Osteocyte (in vitro differentiated cells): ENCODE measurements at regions not wholly inside any gene's neighbourhood (a gene's known extent, or its start where the extent isn't known, plus 50 kb on each side); places are given as distances from the start of the nearest gene placed in this dataset.

Source experiments
- DNase-seq: peaks from one replicate; pipeline ENCODE4 v3.0.0; 2021; ENCODE audit warnings: mixed read lengths; ENCODE audit not compliant: unreplicated experiment; ENCODE audit errors: extremely low spot score
- H3K27ac Mint-ChIP-seq: one replicate; pipeline ENCODE4 v1.8.0; 2021; ENCODE audit warnings: mild to moderate bottlenecking, mixed read lengths; ENCODE audit not compliant: unreplicated experiment
- H3K27me3 Mint-ChIP-seq: one replicate; pipeline ENCODE4 v1.8.0; 2021; ENCODE audit warnings: mixed read lengths; ENCODE audit not compliant: unreplicated experiment
- H3K36me3 Mint-ChIP-seq: one replicate; pipeline ENCODE4 v1.8.0; 2021; ENCODE audit warnings: mixed read lengths; ENCODE audit not compliant: unreplicated experiment
- H3K4me1 Mint-ChIP-seq: one replicate; pipeline ENCODE4 v1.8.0; 2021; ENCODE audit warnings: mixed read lengths; ENCODE audit not compliant: unreplicated experiment
- H3K4me3 Mint-ChIP-seq: one replicate; pipeline ENCODE4 v1.8.0; 2021; ENCODE audit warnings: mild to moderate bottlenecking, moderate library complexity, mixed read lengths; ENCODE audit not compliant: unreplicated experiment
- H3K9me3 Mint-ChIP-seq: one replicate; pipeline ENCODE4 v1.8.0; 2021; ENCODE audit warnings: mixed read lengths; ENCODE audit not compliant: unreplicated experiment
- TF ChIP-seq, protein P1 (sequence below): fragments of 200-600 bp; sonication (generic); IDR thresholded peaks from 2 replicates; pipeline ENCODE4 v1.5.0; 2021; ENCODE audit warnings: antibody characterized with exemption, mild to moderate bottlenecking, moderate library complexity

DNA sequence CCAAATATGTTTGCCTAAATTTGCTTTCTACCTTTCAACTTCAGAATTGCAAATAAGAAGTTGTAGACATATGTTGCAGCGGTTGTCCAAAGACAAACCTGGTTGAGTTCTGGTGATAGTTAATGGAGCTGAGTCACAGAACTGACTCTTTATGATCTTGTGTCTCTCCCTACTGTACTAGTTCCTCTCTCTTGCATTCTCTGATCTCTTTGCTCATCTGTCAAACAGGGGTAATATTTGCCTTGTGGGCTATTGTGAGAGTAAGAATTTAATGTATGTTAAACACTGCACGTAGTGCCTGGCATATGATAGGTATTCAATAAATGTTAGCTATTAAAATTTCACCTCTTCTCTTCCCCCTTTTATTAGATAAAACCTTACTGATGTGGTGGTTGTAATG lies 283.5 kb upstream of the RGS6 start:
- Mint-ChIP-seq H3K9me3 (peaks cover 18% of the 10 kb centered on the region), H3K4me1 (peaks cover 34% of the 10 kb centered on the region), H3K36me3 (peaks cover 28% of the 10 kb centered on the region), H3K27ac (peak overlapping the region; percentile 38), H3K27me3 (no peaks in the 10 kb centered on the region), H3K4me3 (no peak overlapping the region)
- TF ChIP-seq, protein P1, sequence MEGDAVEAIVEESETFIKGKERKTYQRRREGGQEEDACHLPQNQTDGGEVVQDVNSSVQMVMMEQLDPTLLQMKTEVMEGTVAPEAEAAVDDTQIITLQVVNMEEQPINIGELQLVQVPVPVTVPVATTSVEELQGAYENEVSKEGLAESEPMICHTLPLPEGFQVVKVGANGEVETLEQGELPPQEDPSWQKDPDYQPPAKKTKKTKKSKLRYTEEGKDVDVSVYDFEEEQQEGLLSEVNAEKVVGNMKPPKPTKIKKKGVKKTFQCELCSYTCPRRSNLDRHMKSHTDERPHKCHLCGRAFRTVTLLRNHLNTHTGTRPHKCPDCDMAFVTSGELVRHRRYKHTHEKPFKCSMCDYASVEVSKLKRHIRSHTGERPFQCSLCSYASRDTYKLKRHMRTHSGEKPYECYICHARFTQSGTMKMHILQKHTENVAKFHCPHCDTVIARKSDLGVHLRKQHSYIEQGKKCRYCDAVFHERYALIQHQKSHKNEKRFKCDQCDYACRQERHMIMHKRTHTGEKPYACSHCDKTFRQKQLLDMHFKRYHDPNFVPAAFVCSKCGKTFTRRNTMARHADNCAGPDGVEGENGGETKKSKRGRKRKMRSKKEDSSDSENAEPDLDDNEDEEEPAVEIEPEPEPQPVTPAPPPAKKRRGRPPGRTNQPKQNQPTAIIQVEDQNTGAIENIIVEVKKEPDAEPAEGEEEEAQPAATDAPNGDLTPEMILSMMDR, result no peak
- no peak for DNase-seq

DNA sequence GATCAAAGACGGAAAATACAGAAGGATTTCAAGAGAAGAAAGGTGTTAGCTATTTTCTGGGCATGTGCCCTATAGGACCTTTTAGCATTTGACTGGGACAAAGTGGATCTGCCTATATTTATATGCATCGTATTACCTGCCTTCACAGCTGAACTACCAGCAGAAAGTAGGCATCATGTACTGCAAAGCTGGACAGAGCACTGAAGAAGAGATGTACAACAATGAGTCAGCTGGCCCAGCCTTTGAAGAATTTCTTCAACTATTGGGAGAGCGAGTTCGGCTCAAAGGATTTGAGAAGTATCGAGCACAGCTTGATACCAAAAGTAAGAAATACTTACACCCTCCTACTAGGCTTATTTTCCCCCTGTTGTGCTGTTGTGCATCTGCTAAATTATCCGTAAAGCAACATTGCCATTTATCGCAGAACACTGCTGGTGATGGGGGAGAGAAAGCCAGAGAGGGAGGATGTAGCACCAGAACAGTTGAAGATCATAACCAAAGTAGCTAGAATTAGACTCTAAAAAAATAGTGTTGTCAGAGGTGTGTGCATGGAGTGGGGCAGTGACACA lies 282.0 kb upstream of the RGS6 start:
- Mint-ChIP-seq H3K4me3 (no peak overlapping the region), H3K36me3 (peaks cover 29% of the 10 kb centered on the region), H3K27me3 (no peaks in the 10 kb centered on the region), H3K27ac (peak overlapping the region; percentile 84), H3K4me1 (peaks cover 34% of the 10 kb centered on the region), H3K9me3 (peaks cover 18% of the 10 kb centered on the region)
- TF ChIP-seq, protein P1, result no peak
- DNase-seq, result no peak

DNA sequence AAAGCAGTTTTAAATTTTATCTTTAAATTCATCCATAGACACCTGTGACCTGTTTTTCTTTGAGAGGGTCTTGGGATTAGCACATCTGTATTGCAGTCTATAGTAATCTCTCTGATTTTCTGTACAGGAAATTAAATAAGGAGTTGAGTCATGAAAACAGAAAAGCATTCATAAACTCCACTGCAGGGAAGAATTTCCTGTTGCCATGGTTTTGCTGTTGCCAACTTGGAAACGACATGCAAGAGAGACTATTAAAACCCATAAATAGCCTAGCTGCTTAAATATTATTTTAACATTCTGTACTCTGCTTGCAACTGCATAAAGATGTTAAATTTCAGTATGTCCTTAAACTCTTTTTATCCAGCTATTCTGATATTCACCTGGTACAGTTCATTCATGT lies 281.0 kb upstream of the RGS6 start:
- DNase-seq, result no peak
- Mint-ChIP-seq H3K9me3 (peaks cover 20% of the 10 kb centered on the region), H3K27ac (peak overlapping the region; percentile 84), H3K4me3 (peak overlapping the region; percentile 15), H3K36me3 (peaks cover 29% of the 10 kb centered on the region), H3K4me1 (peaks cover 40% of the 10 kb centered on the region), H3K27me3 (no peaks in the 10 kb centered on the region)
- TF ChIP-seq, protein P1, result no peak

DNA sequence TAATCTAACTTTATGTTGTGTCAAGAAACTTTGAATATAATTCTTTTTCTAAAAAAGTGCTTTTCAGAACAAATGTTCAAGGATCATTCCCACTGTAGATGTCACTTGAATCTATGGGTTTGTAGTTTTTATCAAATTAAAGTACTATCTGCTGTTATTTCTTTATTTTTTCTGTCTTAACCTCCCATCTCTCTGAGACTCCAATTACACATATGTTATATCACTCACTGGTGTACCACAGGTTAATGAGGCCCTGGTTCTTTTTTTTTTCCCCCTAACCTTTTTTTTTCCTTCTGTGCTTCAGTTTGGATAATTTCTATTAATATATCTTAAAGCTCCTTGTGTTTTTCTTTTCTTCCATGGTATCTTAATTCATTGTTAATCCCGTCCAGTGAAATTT lies 279.9 kb upstream of the RGS6 start:
- Mint-ChIP-seq H3K27me3 (no peaks in the 10 kb centered on the region), H3K9me3 (peaks cover 20% of the 10 kb centered on the region), H3K4me3 (no peak overlapping the region), H3K36me3 (peaks cover 25% of the 10 kb centered on the region), H3K4me1 (peaks cover 40% of the 10 kb centered on the region), H3K27ac (peak overlapping the region; percentile 84)
- TF ChIP-seq, protein P1, result no peak
- DNase-seq, result no peak

DNA sequence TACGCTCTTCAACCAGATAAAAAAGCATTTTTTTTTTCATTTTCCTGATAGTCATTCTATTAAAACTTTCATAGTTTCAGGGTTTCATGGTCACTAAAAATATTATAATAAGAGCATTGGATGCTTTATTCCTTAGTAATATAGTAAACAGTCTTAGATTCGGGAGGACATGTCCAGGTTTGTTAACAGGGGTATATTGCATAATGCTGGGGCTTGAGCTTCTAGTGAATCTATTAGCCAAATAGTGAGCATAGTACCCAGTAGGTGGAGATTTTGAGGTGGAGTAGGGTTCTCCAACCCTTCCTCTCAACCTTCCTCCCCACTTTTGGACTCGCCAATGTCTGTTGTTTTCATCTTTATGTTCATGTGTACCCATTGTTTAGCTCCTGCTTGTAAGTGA lies 277.4 kb upstream of the RGS6 start:
- H3K27ac Mint-ChIP-seq, result no peak overlapping the region
- H3K9me3 Mint-ChIP-seq, result peaks cover 20% of the 10 kb centered on the region

More for the DNA sequence above, 277.4 kb upstream of the RGS6 start:
- DNase-seq, result no peak
- Mint-ChIP-seq H3K4me3 (no peak overlapping the region), H3K4me1 (peaks cover 51% of the 10 kb centered on the region), H3K36me3 (peaks cover 25% of the 10 kb centered on the region), H3K27me3 (no peaks in the 10 kb centered on the region)
- TF ChIP-seq, protein P1, result no peak
